Activated CD4-positive, alpha-beta T cell treated with anti-CD3 and anti-CD28 coated beads, Interleukin-2, amount 10 ng/mL, durations not matched to agents 24 days and 14 days (primary cell): ENCODE measurements at regions not wholly inside any gene's neighbourhood (a gene's known extent, or its start where the extent isn't known, plus 50 kb on each side); places are given as distances from the start of the nearest gene placed in this dataset.

ENCODE experiments used
- DNase-seq: peaks from one replicate; pipeline ENCODE4 v3.0.0; 2022
- H3K27ac Mint-ChIP-seq: one replicate; pipeline ENCODE4 v1.8.0; 2022; ENCODE audit warnings: mild to moderate bottlenecking, mixed read lengths
- H3K27me3 Mint-ChIP-seq: one replicate; pipeline ENCODE4 v1.8.0; 2022; ENCODE audit warnings: mixed read lengths
- H3K36me3 Mint-ChIP-seq: one replicate; pipeline ENCODE4 v1.8.0; 2022; ENCODE audit warnings: low read depth, mild to moderate bottlenecking, mixed read lengths
- H3K4me1 Mint-ChIP-seq: one replicate; pipeline ENCODE4 v1.8.0; 2021; ENCODE audit warnings: mixed read lengths
- H3K4me3 Mint-ChIP-seq: one replicate; pipeline ENCODE4 v1.8.0; 2022; ENCODE audit warnings: mild to moderate bottlenecking, moderate library complexity, mixed read lengths
- H3K9me3 Mint-ChIP-seq: one replicate; pipeline ENCODE4 v1.8.0; 2021; ENCODE audit warnings: mixed read lengths
- intact Hi-C: fragments of 100-400 bp; cut with micrococcal nuclease; formaldehyde crosslinking; loops from one replicate; pipeline ENCODE4 v1.15.1; 2023

DNA sequence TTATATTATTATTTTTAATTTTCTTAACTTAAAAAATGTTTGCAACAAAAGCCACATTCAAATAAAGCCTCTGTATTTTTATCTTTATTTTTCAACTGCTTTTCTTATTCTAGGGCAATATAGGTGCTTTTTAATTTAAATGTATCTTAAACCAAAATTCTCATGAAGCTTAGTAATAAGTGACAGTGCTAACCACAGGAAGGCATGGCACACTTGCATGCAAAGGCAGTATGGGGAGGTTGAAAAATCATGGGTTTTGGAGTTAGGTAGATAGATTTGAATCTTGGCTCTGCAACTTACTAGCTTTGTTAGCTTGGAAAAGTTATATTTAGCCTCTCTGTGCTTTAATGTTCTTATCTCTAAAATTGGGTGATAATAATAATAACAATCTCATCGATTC lies 458.0 kb downstream of the DMAC1 start:
- no peak for DNase-seq
- intact Hi-C loops: no loop called here
- Mint-ChIP-seq H3K4me3 (no peak overlapping the region), H3K4me1 (no peaks in the 10 kb centered on the region), H3K27me3 (peaks cover 23% of the 10 kb centered on the region), H3K27ac (no peak overlapping the region), H3K36me3 (no peaks in the 10 kb centered on the region), H3K9me3 (no peaks in the 10 kb centered on the region)

DNA sequence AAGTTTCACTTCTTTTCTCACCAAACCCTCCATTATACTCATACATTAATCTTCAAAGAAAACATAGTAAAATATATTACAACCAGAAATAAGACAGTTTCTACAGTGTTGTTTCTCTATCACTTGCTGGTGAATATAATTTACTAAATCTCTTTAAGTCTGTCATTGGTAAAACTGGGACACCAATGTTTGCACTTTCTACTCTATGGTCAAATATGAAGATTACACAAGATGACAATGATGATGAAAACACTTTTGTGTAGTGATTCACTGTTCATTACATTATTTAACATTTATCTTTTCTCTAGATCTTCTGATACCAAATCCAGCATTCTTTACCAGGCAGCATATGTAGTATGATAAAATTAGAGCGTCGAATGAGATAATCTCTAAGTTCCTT lies 459.1 kb downstream of the DMAC1 start:
- no peaks in the 10 kb centered on the region for H3K4me1 Mint-ChIP-seq
- intact Hi-C loops: no loop called here
- no peak for DNase-seq
- no peaks in the 10 kb centered on the region for H3K9me3 Mint-ChIP-seq
- no peak overlapping the region for H3K4me3 Mint-ChIP-seq
- peaks cover 23% of the 10 kb centered on the region for H3K27me3 Mint-ChIP-seq
- H3K27ac Mint-ChIP-seq: no peak overlapping the region
- H3K36me3 Mint-ChIP-seq: no peaks in the 10 kb centered on the region

GRCh38 chr9:7338586-7339281 lies 460.8 kb downstream of the DMAC1 start:
- Mint-ChIP-seq H3K27me3 (peaks cover 17% of the 10 kb centered on the region), H3K4me3 (no peak overlapping the region), H3K36me3 (no peaks in the 10 kb centered on the region), H3K4me1 (no peaks in the 10 kb centered on the region), H3K9me3 (no peaks in the 10 kb centered on the region), H3K27ac (no peak overlapping the region)
- DNase-seq: no peak
- intact Hi-C loops: no loop called here

- no peaks in the 10 kb centered on the region for H3K4me1 Mint-ChIP-seq
These were observed 463.1 kb downstream of the DMAC1 start for GRCh38 chr9:7336356-7337065.

DNA sequence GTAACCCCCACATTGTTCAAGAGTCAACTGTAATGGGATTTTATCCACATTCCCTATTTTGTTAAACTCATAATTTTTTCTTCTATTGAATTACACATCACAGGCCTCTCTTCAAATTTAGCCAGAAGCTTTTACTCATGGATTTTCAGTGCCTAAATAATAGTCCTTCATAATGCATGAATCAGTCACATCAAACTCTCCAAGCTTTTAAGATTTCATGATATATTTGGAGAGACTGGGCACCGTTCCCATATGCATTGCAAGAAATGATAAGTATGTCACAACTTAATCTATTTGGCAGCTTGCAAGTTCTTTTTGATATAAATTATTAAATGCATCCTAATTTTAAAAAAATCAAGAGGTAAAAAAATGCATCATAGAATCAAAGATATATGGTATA lies 465.9 kb downstream of the DMAC1 start:
- Mint-ChIP-seq H3K4me1 (no peaks in the 10 kb centered on the region), H3K27me3 (peaks cover 8% of the 10 kb centered on the region), H3K9me3 (no peaks in the 10 kb centered on the region), H3K4me3 (no peak overlapping the region), H3K36me3 (no peaks in the 10 kb centered on the region), H3K27ac (no peak overlapping the region)
- DNase-seq: no peak
- intact Hi-C loops: no loop called here

More at GRCh38 chr9:7336356-7337065, 463.1 kb downstream of the DMAC1 start:
- Mint-ChIP-seq H3K27ac (no peak overlapping the region), H3K4me3 (no peak overlapping the region), H3K9me3 (no peaks in the 10 kb centered on the region), H3K27me3 (peaks cover 11% of the 10 kb centered on the region), H3K36me3 (no peaks in the 10 kb centered on the region)
- intact Hi-C loops: no loop called here
- DNase-seq: no peak

GRCh38 chr9:7332780-7333179 lies 466.8 kb downstream of the DMAC1 start:
- DNase-seq: no peak
- Mint-ChIP-seq H3K27ac (no peak overlapping the region), H3K27me3 (peaks cover 8% of the 10 kb centered on the region), H3K9me3 (no peaks in the 10 kb centered on the region), H3K4me3 (no peak overlapping the region), H3K4me1 (no peaks in the 10 kb centered on the region), H3K36me3 (no peaks in the 10 kb centered on the region)
- intact Hi-C loops: no loop called here

DNA sequence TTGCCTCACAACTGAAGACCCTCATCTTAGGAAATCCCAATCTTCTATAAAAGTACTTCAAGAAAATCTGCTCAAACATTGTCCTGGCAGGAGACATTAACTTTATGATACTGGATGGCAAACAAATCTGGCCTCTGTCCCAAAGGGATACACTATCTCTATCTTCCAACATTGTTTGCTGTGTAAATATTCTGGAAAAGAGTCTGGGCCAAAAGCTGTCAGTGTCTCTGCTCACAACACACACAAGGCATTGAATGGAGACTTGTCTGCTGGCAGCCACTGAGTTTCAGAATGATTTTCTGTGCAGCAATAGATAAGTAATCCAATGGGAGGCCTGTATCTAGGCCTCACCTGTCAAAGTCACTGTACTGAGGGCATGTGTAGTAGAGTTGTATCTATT lies 471.1 kb downstream of the DMAC1 start:
- intact Hi-C loops: no loop called here
- H3K4me1 Mint-ChIP-seq: no peaks in the 10 kb centered on the region

DNA sequence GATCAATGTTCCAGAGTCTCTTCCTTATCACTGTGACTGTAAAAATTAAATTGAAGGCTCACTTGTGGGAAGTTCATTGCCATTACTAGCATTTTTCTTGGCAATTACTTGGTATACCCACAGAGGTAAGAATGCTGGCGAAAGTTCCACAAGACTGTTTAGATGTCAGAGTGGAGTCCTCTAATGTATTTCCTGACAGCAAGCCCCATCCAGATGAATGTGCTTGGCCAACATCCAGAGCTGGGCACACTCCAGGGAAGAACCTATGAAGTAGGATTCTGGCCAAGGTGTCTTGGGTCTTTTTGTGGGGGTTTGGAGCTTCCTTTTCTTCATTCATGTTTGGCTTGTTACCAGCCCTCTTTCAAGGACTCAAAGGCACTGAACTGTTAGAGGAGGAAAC lies 473.6 kb downstream of the DMAC1 start:
- Mint-ChIP-seq H3K9me3 (no peaks in the 10 kb centered on the region), H3K27ac (no peak overlapping the region), H3K36me3 (no peaks in the 10 kb centered on the region), H3K4me3 (no peak overlapping the region), H3K27me3 (peaks cover 4% of the 10 kb centered on the region), H3K4me1 (no peaks in the 10 kb centered on the region)
- no peak for DNase-seq
- intact Hi-C loops: no loop called here

More for the DNA sequence above, 471.1 kb downstream of the DMAC1 start:
- Mint-ChIP-seq H3K4me3 (no peak overlapping the region), H3K36me3 (no peaks in the 10 kb centered on the region), H3K27me3 (peaks cover 3% of the 10 kb centered on the region), H3K27ac (no peak overlapping the region), H3K9me3 (no peaks in the 10 kb centered on the region)
- no peak for DNase-seq

GRCh38 chr9:7324152-7324598 lies 475.4 kb downstream of the DMAC1 start:
- H3K36me3 Mint-ChIP-seq: no peaks in the 10 kb centered on the region
- intact Hi-C loops: no loop called here
- no peak for DNase-seq
- no peaks in the 10 kb centered on the region for H3K9me3 Mint-ChIP-seq
- no peaks in the 10 kb centered on the region for H3K4me1 Mint-ChIP-seq
- no peak overlapping the region for H3K4me3 Mint-ChIP-seq
- no peak overlapping the region for H3K27ac Mint-ChIP-seq
- H3K27me3 Mint-ChIP-seq: peaks cover 4% of the 10 kb centered on the region

DNA sequence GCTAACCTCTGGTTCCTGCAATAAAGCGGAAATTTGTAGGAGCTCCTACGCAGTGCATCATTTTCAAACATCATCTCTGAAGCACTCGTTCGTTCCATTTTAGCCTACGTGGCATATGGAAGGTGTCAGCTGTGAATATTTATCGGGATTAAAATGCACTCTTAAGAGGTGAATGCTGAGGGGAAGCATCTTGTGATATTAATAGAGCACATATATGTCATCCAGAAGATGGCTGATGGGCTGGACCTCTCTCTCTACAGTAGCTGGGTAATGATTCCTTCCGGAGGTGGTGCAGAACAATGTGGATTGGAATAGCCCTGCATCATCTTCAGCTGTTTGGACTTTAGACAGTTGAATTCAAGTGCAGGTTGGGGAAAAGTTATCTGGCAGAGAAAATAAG lies 478.7 kb downstream of the DMAC1 start:
- Mint-ChIP-seq H3K4me1 (no peaks in the 10 kb centered on the region), H3K36me3 (no peaks in the 10 kb centered on the region), H3K27ac (no peak overlapping the region), H3K27me3 (peaks cover 5% of the 10 kb centered on the region), H3K4me3 (no peak overlapping the region), H3K9me3 (no peaks in the 10 kb centered on the region)
- no peak for DNase-seq
- intact Hi-C loops: no loop called here

- peaks cover 6% of the 10 kb centered on the region for H3K9me3 Mint-ChIP-seq
- peaks cover 5% of the 10 kb centered on the region for H3K27me3 Mint-ChIP-seq
- no peak overlapping the region for H3K27ac Mint-ChIP-seq
- intact Hi-C loops: no loop called here
- H3K36me3 Mint-ChIP-seq: no peaks in the 10 kb centered on the region
- no peak overlapping the region for H3K4me3 Mint-ChIP-seq
- DNase-seq: no peak
- no peaks in the 10 kb centered on the region for H3K4me1 Mint-ChIP-seq
These were observed 479.4 kb downstream of the DMAC1 start for GRCh38 chr9:7320139-7320538.

GRCh38 chr9:7318920-7319319 lies 480.7 kb downstream of the DMAC1 start:
- no peak for DNase-seq
- Mint-ChIP-seq H3K27me3 (peaks cover 5% of the 10 kb centered on the region), H3K4me1 (no peaks in the 10 kb centered on the region), H3K4me3 (no peak overlapping the region), H3K9me3 (peaks cover 6% of the 10 kb centered on the region), H3K27ac (no peak overlapping the region), H3K36me3 (no peaks in the 10 kb centered on the region)
- intact Hi-C loops: no loop called here

- DNase-seq: no peak
- intact Hi-C loops: no loop called here
- Mint-ChIP-seq H3K36me3 (peaks cover 2% of the 10 kb centered on the region), H3K27ac (no peak overlapping the region), H3K9me3 (peaks cover 13% of the 10 kb centered on the region), H3K4me3 (no peak overlapping the region), H3K27me3 (peaks cover 5% of the 10 kb centered on the region), H3K4me1 (no peaks in the 10 kb centered on the region)
These were observed 482.6 kb downstream of the DMAC1 start for GRCh38 chr9:7316967-7317366.

- no peak overlapping the region for H3K4me3 Mint-ChIP-seq
- no peak for DNase-seq
- intact Hi-C loops: no loop called here
- no peaks in the 10 kb centered on the region for H3K4me1 Mint-ChIP-seq
- no peak overlapping the region for H3K27ac Mint-ChIP-seq
- H3K36me3 Mint-ChIP-seq: peaks cover 2% of the 10 kb centered on the region
- peaks cover 2% of the 10 kb centered on the region for H3K27me3 Mint-ChIP-seq
- H3K9me3 Mint-ChIP-seq: peaks cover 13% of the 10 kb centered on the region
These were observed 483.3 kb downstream of the DMAC1 start for GRCh38 chr9:7316166-7316795.
